DOHH2 (cell line): ENCODE measurements at regions not wholly inside any gene's neighbourhood (a gene's known extent, or its start where the extent isn't known, plus 50 kb on each side); places are given as distances from the start of the nearest gene placed in this dataset.

Source experiments
- H3F3A ChIP-seq: fragments of 200-600 bp; sonication (generic), shearing (Covaris generic); 2 replicates; pipeline ENCODE4 v1.6.0; 2016; ENCODE audit warnings: antibody characterized with exemption, mild to moderate bottlenecking; ENCODE audit not compliant: control insufficient read depth, insufficient read depth
- H3K27ac ChIP-seq: fragments of 200-600 bp; sonication (generic); 2 replicates; pipeline ENCODE4 v1.5.1; 2014; ENCODE audit warnings: low read depth, mild to moderate bottlenecking, low read length, moderate library complexity
- H3K27me3 ChIP-seq: fragments of 200-600 bp; sonication (generic); 2 replicates; pipeline ENCODE4 v1.6.1; 2014; ENCODE audit warnings: mild to moderate bottlenecking, low read length, mixed read lengths; ENCODE audit not compliant: control insufficient read depth
- H3K36me3 ChIP-seq: fragments of 200-600 bp; sonication (generic); 2 replicates; pipeline ENCODE4 v1.6.1; 2014; ENCODE audit warnings: mild to moderate bottlenecking, low read length, moderate library complexity, mixed read lengths; ENCODE audit not compliant: control insufficient read depth
- H3K4me1 ChIP-seq: fragments of 200-600 bp; sonication (generic); 2 replicates; pipeline ENCODE4 v1.6.1; 2014; ENCODE audit warnings: mild to moderate bottlenecking, low read length, mixed read lengths; ENCODE audit not compliant: control insufficient read depth
- H3K4me2 ChIP-seq: fragments of 200-600 bp; sonication (generic); 2 replicates; pipeline ENCODE4 v1.6.0; 2014; ENCODE audit warnings: mild to moderate bottlenecking, low read length, moderate library complexity
- H3K4me3 ChIP-seq: fragments of 200-600 bp; sonication (generic); 2 replicates; pipeline ENCODE4 v1.5.1; 2014; ENCODE audit warnings: mild to moderate bottlenecking, low read length, mixed read lengths
- H3K79me2 ChIP-seq: fragments of 200-600 bp; sonication (generic); 2 replicates; pipeline ENCODE4 v1.6.1; 2014; ENCODE audit warnings: mild to moderate bottlenecking, low read length, mixed read lengths; ENCODE audit not compliant: control insufficient read depth
- H3K9me2 ChIP-seq: fragments of 200-600 bp; sonication (generic); replicated peaks from 2 replicates; pipeline ENCODE4 v1.6.1; 2014; ENCODE audit warnings: mild to moderate bottlenecking, low read length, mixed read lengths; ENCODE audit not compliant: control insufficient read depth
- H3K9me3 ChIP-seq: fragments of 200-600 bp; sonication (generic); 2 replicates; pipeline ENCODE4 v1.6.1; 2014; ENCODE audit warnings: antibody characterized with exemption, low read length, mixed read lengths; ENCODE audit not compliant: control insufficient read depth, insufficient read depth
- H4K20me1 ChIP-seq: fragments of 200-600 bp; sonication (generic); 2 replicates; pipeline ENCODE4 v1.6.0; 2014; ENCODE audit warnings: low read depth, mild to moderate bottlenecking, antibody characterized with exemption, low read length, moderate library complexity; ENCODE audit not compliant: control insufficient read depth, insufficient read depth
- EZH2phosphoT487 ChIP-seq: fragments of 200-600 bp; sonication (generic); IDR thresholded peaks from 2 replicates; pipeline ENCODE4 v1.6.1; 2017; ENCODE audit warnings: borderline replicate concordance, mild to moderate bottlenecking, antibody characterized with exemption, low read length, moderate library complexity, mixed read lengths
- TF ChIP-seq, protein P1 (sequence below): fragments of 200-600 bp; sonication (generic); IDR thresholded peaks from one replicate; pipeline ENCODE4 v1.5.1; 2014; ENCODE audit warnings: antibody characterized with exemption, mild to moderate bottlenecking, low read depth, low read length; ENCODE audit not compliant: poor library complexity, severe bottlenecking

DNA sequence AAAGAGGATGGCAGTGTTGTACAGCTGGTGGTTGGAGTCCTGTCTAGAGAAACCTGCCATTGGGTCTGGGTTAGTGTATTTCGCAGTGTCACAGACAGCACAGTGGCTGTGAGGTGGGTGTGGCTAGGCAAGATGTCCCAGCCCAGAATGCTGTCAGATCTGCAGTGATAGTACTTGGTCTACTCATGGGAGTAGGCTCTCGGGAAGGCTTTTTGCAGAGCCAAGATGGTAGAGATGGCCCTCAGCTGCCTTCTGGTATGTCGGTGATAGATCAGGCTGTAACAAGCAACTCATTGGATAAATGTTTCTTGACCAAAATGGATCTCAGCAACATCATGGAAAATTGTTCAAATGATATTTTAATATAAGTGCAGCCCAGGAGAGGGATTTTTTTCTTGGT lies 84.3 kb upstream of the WDR1 start:
- Histone ChIP-seq H3K27me3 (no peaks in the 10 kb centered on the region), H3K4me2 (no peak overlapping the region), H3K27ac (no peak overlapping the region)

DNA sequence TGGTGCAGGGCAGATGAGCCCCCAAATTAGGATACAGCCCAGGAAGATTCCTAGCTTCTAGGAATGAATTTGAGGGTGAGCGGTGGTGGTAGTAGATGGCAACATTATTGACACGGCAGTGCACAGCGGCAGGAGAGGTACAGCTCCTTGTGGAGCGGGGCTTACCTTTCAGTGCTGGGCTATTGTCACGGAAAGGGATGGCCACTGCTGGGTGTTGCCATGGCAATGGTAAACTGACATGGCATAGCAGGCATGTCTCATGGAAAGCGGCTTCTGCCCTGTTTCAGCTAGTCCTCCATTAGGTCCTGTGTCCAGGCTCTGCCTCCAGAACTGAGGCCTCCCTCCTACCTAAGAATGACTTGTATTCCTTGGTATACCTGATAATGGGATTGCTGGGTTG lies 81.8 kb upstream of the WDR1 start:
- H3K27ac ChIP-seq: no peak overlapping the region

More for the DNA sequence above, 84.3 kb upstream of the WDR1 start:
- Histone ChIP-seq H3K9me2 (no peaks in the 10 kb centered on the region; the same call in 1 of the 2 replicates), H3K79me2 (no peaks in the 10 kb centered on the region), H3K36me3 (no peaks in the 10 kb centered on the region), H3K4me1 (no peaks in the 10 kb centered on the region), H3F3A (no peaks in the 10 kb centered on the region), H3K4me3 (no peak overlapping the region), H3K9me3 (no peaks in the 10 kb centered on the region), H4K20me1 (no peaks in the 10 kb centered on the region)
- TF ChIP-seq, protein P1, sequence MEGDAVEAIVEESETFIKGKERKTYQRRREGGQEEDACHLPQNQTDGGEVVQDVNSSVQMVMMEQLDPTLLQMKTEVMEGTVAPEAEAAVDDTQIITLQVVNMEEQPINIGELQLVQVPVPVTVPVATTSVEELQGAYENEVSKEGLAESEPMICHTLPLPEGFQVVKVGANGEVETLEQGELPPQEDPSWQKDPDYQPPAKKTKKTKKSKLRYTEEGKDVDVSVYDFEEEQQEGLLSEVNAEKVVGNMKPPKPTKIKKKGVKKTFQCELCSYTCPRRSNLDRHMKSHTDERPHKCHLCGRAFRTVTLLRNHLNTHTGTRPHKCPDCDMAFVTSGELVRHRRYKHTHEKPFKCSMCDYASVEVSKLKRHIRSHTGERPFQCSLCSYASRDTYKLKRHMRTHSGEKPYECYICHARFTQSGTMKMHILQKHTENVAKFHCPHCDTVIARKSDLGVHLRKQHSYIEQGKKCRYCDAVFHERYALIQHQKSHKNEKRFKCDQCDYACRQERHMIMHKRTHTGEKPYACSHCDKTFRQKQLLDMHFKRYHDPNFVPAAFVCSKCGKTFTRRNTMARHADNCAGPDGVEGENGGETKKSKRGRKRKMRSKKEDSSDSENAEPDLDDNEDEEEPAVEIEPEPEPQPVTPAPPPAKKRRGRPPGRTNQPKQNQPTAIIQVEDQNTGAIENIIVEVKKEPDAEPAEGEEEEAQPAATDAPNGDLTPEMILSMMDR: no peak
- TF ChIP-seq EZH2phosphoT487: no peak

GRCh38 chr4:10197952-10198351 lies 81.4 kb upstream of the WDR1 start:
- Histone ChIP-seq H3K4me2 (no peak overlapping the region), H3K27me3 (no peaks in the 10 kb centered on the region), H3K4me1 (no peaks in the 10 kb centered on the region), H3K79me2 (no peaks in the 10 kb centered on the region), H3K4me3 (no peak overlapping the region), H3F3A (no peaks in the 10 kb centered on the region), H3K27ac (no peak overlapping the region), H3K9me2 (no peaks in the 10 kb centered on the region), H4K20me1 (no peaks in the 10 kb centered on the region), H3K36me3 (no peaks in the 10 kb centered on the region), H3K9me3 (no peaks in the 10 kb centered on the region)
- TF ChIP-seq, protein P1: no peak
- no peak for TF ChIP-seq EZH2phosphoT487

More for the DNA sequence above, 81.8 kb upstream of the WDR1 start:
- Histone ChIP-seq H3K9me3 (no peaks in the 10 kb centered on the region), H3K79me2 (no peaks in the 10 kb centered on the region), H3K27me3 (no peaks in the 10 kb centered on the region), H4K20me1 (no peaks in the 10 kb centered on the region), H3K4me3 (no peak overlapping the region), H3K4me2 (no peak overlapping the region), H3K36me3 (no peaks in the 10 kb centered on the region), H3F3A (no peaks in the 10 kb centered on the region), H3K4me1 (no peaks in the 10 kb centered on the region), H3K9me2 (no peaks in the 10 kb centered on the region)
- TF ChIP-seq, protein P1: no peak
- no peak for TF ChIP-seq EZH2phosphoT487

GRCh38 chr4:10196191-10196590 lies 79.6 kb upstream of the WDR1 start:
- H3K4me2 ChIP-seq: no peak overlapping the region
- no peaks in the 10 kb centered on the region for H3K27me3 ChIP-seq
- TF ChIP-seq EZH2phosphoT487: no peak
- TF ChIP-seq, protein P1: no peak
- no peak overlapping the region for H3K27ac ChIP-seq
- H4K20me1 ChIP-seq: no peaks in the 10 kb centered on the region
- no peaks in the 10 kb centered on the region for H3K79me2 ChIP-seq
- no peaks in the 10 kb centered on the region for H3K36me3 ChIP-seq
- H3K4me3 ChIP-seq: no peak overlapping the region
- no peaks in the 10 kb centered on the region for H3F3A ChIP-seq
- no peaks in the 10 kb centered on the region for H3K9me2 ChIP-seq
- H3K4me1 ChIP-seq: no peaks in the 10 kb centered on the region
- H3K9me3 ChIP-seq: no peaks in the 10 kb centered on the region
